Motor neuron (in vitro differentiated cells): ENCODE measurements at regions not wholly inside any gene's neighbourhood (a gene's known extent, or its start where the extent isn't known, plus 50 kb on each side); places are given as distances from the start of the nearest gene placed in this dataset.

Experiments used
- ATAC-seq, 8 experiments: fragments of 200-7000 bp; cut with Tn5 transposase; replicated peaks in 6 of 8; 2 replicates each; pipeline ENCODE4 v1.8.0; 2021; ENCODE audit warnings: mild to moderate bottlenecking in 8 of 8, moderate library complexity in 8 of 8
- H3K27ac ChIP-seq, 2 donors: fragments of 250-450 bp; sonication (Bioruptor Pico); 2 replicates each; pipeline ENCODE4 v1.9.0; 2021; ENCODE audit warnings: antibody characterized with exemption in 2 of 2, mild to moderate bottlenecking in 2 of 2, moderate library complexity in 1 of 2
- H3K4me1 ChIP-seq, 2 donors: fragments of 250-450 bp; sonication (Bioruptor Pico); replicated peaks in 1 of 2; 2 replicates each; pipeline ENCODE4 v1.6.1; 2021; ENCODE audit warnings: antibody characterized with exemption in 2 of 2, mild to moderate bottlenecking in 2 of 2, moderate library complexity in 1 of 2
- H3K4me3 ChIP-seq, 5 donors: fragments of 250-450 bp; sonication (Bioruptor Pico); 2 replicates each; pipeline ENCODE4 v1.9.0; 2021; ENCODE audit warnings: antibody characterized with exemption in 5 of 5, mild to moderate bottlenecking in 5 of 5, moderate library complexity in 4 of 5
- WGBS, 10 experiments: fragments of 450-650 bp; shearing (Covaris generic); methylation state at CpG; one replicate each; pipeline ENCODE4 v1.0.0; 2022; 5-methylcytosine and 5-hydroxymethylcytosine counted together
- in situ Hi-C, 9 experiments: fragments of 400-800 bp; cut with MboI; loops; one replicate each; pipeline ENCODE4 v1.15.0; 2021; ENCODE audit warnings: low sequenced_read_pairs in 9 of 9, low pct_unique_long_range_greater_than_20kb in 2 of 9; ENCODE audit not compliant: unreplicated experiment in 9 of 9

GRCh38 chr2:172658945-172659344 lies 76.7 kb upstream of the RAPGEF4 start:
- Histone ChIP-seq H3K27ac (no peak overlapping the region), H3K4me1 (no peaks in the 10 kb centered on the region), H3K4me3 (no peak overlapping the region)
- no peak for ATAC-seq
- WGBS, 10 experiments = 82 to 100% (median 88%) methylated on average over 4 to 5 of the region's 5 CpGs; no CpG with 5 or more reads in 4 of the 10 experiments
- in situ Hi-C loops = no loop called here

DNA sequence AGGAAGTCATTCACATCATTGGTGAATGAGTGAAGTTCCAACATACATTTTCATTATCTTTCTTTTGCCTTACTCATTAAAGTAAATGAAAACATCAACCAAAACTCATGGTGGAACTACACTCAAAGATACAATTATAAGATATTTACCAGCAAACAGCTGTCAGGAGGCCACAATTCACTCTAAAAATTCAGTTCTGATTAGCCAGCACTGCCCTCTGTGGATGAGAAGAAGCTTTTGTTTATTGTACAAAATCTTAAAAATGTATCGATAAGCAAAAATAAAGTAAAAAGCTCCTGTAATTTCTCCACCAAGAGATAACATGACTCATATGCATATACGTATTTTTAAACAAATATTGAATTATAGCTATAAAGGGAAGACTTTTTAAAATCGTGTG lies 73.5 kb upstream of the RAPGEF4 start:
- in situ Hi-C loops = no loop called here
- no peak for ATAC-seq
- H3K4me3 ChIP-seq = no peak overlapping the region
- peaks cover 0 to 2% of the 10 kb centered on the region in 2 donors for H3K4me1 ChIP-seq
- WGBS, 10 experiments = 43 to 100% (median 72%) methylated on average over 1 to 3 of the region's 3 CpGs; no CpG with 5 or more reads in 2 of the 10 experiments
- no peak overlapping the region for H3K27ac ChIP-seq

- H3K4me3 ChIP-seq = no peak overlapping the region
- ATAC-seq = no peak
- in situ Hi-C loops = no loop called here
- peaks cover 2 to 11% of the 10 kb centered on the region in 2 donors for H3K4me1 ChIP-seq
- WGBS, 10 experiments = 0 to 86% (median 22%) methylated on average over 1 of the region's 1 CpG; no CpG with 5 or more reads in 2 of the 10 experiments
- no peak overlapping the region for H3K27ac ChIP-seq
These were observed 70.9 kb upstream of the RAPGEF4 start for GRCh38 chr2:172664766-172665165.

GRCh38 chr2:172667581-172668325 lies 67.9 kb upstream of the RAPGEF4 start:
- WGBS, 10 experiments = 22 to 100% (median 61%) methylated on average over 1 to 3 of the region's 3 CpGs; no CpG with 5 or more reads in 2 of the 10 experiments
- in situ Hi-C loops = no loop called here
- no peak overlapping the region for H3K27ac ChIP-seq

GRCh38 chr2:172671501-172671900 lies 64.1 kb upstream of the RAPGEF4 start:
- no peak overlapping the region for H3K4me3 ChIP-seq
- no peak overlapping the region for H3K27ac ChIP-seq
- in situ Hi-C loops = no loop called here
- peaks cover 2 to 11% of the 10 kb centered on the region in 2 donors for H3K4me1 ChIP-seq
- no peak for ATAC-seq
- WGBS, 10 experiments = 45 to 100% (median 71%) methylated on average over 1 of the region's 1 CpG

More at GRCh38 chr2:172667581-172668325, 67.9 kb upstream of the RAPGEF4 start:
- Histone ChIP-seq H3K4me3 (no peak overlapping the region), H3K4me1 (peaks cover 2 to 11% of the 10 kb centered on the region in 2 donors)
- ATAC-seq = peak in 3 of 8 experiments; percentile 25 to 94 (median 59)

DNA sequence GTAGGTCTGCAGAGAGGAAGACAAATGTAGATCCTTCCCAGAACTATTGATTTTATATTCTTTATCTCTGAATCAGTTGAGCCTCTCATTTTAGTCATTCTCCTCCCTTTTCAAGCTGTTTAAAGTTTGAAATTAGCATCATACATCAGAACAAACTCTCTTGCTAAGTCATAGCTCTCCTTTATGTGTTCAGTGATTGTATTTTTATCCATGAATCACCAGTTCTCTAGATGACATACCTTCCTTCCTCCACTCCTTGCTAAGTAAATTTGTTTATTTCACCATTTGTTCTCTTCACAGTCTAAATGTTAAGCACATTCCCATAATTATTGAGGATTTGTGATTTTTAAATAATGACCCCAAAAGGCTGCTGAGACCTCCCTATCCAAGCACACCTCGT lies 63.5 kb upstream of the RAPGEF4 start:
- H3K27ac ChIP-seq = no peak overlapping the region
- WGBS, 10 experiments = 8 to 100% (median 60%) methylated on average over 1 of the region's 1 CpG; no CpG with 5 or more reads in 1 of the 10 experiments

DNA sequence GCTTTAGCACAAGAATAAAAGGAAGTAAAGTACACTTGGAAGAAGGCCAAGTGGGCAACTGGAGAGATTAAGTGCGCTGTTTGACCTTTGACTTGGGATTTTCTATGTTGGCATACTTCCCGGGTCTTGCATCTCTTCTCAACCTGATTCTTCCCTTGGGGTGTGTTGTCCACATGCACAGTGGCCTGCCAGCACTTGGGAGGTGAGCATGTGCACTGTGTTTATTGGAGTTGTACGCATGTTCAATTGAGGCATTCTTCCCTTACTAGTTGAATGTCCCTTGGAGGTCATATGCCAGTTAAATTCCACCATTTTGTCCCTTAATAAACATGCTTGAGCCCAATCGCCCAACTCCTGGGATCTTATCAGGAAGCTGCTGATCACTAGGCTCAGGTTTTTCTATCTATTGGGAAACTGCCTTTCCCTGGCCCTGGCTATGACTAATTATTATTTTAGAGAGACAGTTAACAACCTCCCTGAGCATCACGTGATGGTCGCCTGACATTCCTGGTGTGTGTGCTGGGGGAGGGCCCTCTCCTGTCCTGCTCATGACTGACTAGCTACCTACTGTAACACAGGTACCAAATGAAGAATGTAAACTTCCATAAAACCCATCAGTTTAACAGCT lies 62.5 kb upstream of the RAPGEF4 start:
- WGBS, 10 experiments = 40 to 100% (median 94%) methylated on average over 1 to 6 of the region's 6 CpGs; no CpG with 5 or more reads in 1 of the 10 experiments
- in situ Hi-C loops = no loop called here
- H3K27ac ChIP-seq = no peak overlapping the region
- H3K4me3 ChIP-seq = no peak overlapping the region
- no peak for ATAC-seq
- H3K4me1 ChIP-seq = no peaks in the 10 kb centered on the region

More for the DNA sequence above, 63.5 kb upstream of the RAPGEF4 start:
- H3K4me3 ChIP-seq = no peak overlapping the region
- ATAC-seq = peak in 3 of 8 experiments; percentile 3 to 41 (median 25)
- in situ Hi-C loops = no loop called here
- H3K4me1 ChIP-seq = peaks cover 2 to 9% of the 10 kb centered on the region in 2 donors

- 30 to 95% (median 71%) methylated on average over 2 to 21 of the region's 39 CpGs; no CpG with 5 or more reads in 2 of the 10 experiments for WGBS, 10 experiments
- ATAC-seq = peak in 3 of 8 experiments; percentile 96 to 99 (median 98)
- Histone ChIP-seq H3K4me3 (no peak overlapping the region), H3K4me1 (no peaks in the 10 kb centered on the region), H3K27ac (no peak overlapping the region)
- in situ Hi-C loops = no loop called here
These were observed 61.3 kb upstream of the RAPGEF4 start for GRCh38 chr2:172674034-172674967.

GRCh38 chr2:172674968-172675303 lies 60.7 kb upstream of the RAPGEF4 start:
- in situ Hi-C loops = loop anchor here in 1 of 9 experiments (25.0 kb wide), 1 partner anchor 513 kb away; no protein-coding TSS in a partner anchor
- no peak overlapping the region for H3K4me3 ChIP-seq
- H3K4me1 ChIP-seq = no peaks in the 10 kb centered on the region
- ATAC-seq = peak in 3 of 8 experiments; percentile 66 to 76 (median 73)
- whole genome bisulfite sequencing, 10 experiments = 0 to 93% (median 40%) methylated on average over 1 to 3 of the region's 3 CpGs; no CpG with 5 or more reads in 3 of the 10 experiments
- H3K27ac ChIP-seq = no peak overlapping the region

DNA sequence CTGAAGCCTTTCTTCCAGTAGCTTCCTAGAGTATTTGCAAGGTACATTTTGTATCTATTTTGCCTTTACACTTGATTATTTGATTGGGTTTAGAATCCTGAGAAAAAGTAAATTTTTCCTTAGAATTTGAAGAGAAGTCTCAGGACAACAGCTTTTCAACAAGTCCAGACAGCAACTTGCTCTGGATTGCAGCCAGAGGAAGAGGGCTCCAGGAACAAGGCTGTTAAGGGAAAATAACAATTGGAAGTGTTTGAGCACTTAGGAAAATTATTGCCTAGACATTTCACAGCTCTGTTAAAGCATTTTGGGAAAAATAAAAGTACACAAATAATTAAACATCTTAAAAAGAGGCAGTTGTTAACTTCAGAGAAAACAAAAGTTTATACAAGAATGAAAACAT lies 58.3 kb upstream of the RAPGEF4 start:
- no peak overlapping the region for H3K27ac ChIP-seq
- in situ Hi-C loops = loop anchor here in 1 of 9 experiments (25.0 kb wide), 1 partner anchor 515 kb away; no protein-coding TSS in a partner anchor
- no peak overlapping the region for H3K4me3 ChIP-seq
- peak in 1 of 8 experiments; percentile 16 for ATAC-seq
- H3K4me1 ChIP-seq = no peaks in the 10 kb centered on the region

- peak in 3 of 8 experiments; percentile 50 to 88 (median 74) for ATAC-seq
These were observed 55.1 kb upstream of the RAPGEF4 start for GRCh38 chr2:172680436-172681068.

GRCh38 chr2:172685467-172685866 lies 50.2 kb upstream of the RAPGEF4 start:
- in situ Hi-C loops = loop anchor here in 1 of 9 experiments (25.0 kb wide), 1 partner anchor 523 kb away; no protein-coding TSS in a partner anchor
- Histone ChIP-seq H3K4me1 (no peaks in the 10 kb centered on the region), H3K27ac (no peak overlapping the region), H3K4me3 (no peak overlapping the region)
- ATAC-seq = no peak
- WGBS, 10 experiments = 60 to 100% (median 92%) methylated on average over 1 to 4 of the region's 4 CpGs

More at GRCh38 chr2:172680436-172681068, 55.1 kb upstream of the RAPGEF4 start:
- Histone ChIP-seq H3K4me3 (no peak overlapping the region), H3K4me1 (no peaks in the 10 kb centered on the region), H3K27ac (no peak overlapping the region)
- WGBS, 10 experiments = 0 to 83% (median 36%) methylated on average over 1 to 2 of the region's 2 CpGs; no CpG with 5 or more reads in 3 of the 10 experiments
- in situ Hi-C loops = loop anchor here in 1 of 9 experiments (25.0 kb wide), 1 partner anchor 518 kb away; no protein-coding TSS in a partner anchor
